Mesenchymal stem cell (in vitro differentiated cells and primary cell): ENCODE measurements at regions not wholly inside any gene's neighbourhood (a gene's known extent, or its start where the extent isn't known, plus 50 kb on each side); places are given as distances from the start of the nearest gene placed in this dataset.

Experiments used
- DNase-seq: peaks from one replicate; pipeline ENCODE4 v3.0.0-alpha.2; 2013
- H2AFZ ChIP-seq: one replicate; pipeline ENCODE4 v1.6.1; 2013; ENCODE audit warnings: low read depth, mild to moderate bottlenecking, control low read depth, inconsistent platforms, low read length, moderate library complexity
- H2AK5ac ChIP-seq: 2 replicates; pipeline ENCODE4 v1.6.1; 2013; ENCODE audit warnings: low read length, moderate library complexity, mild to moderate bottlenecking, inconsistent platforms; ENCODE audit not compliant: severe bottlenecking
- H2BK120ac ChIP-seq: one replicate; pipeline ENCODE4 v1.6.1; 2013; ENCODE audit warnings: low read depth, mild to moderate bottlenecking, inconsistent platforms, low read length, moderate library complexity
- H2BK12ac ChIP-seq, 2 experiments: one replicate each; pipeline ENCODE4 v1.6.1; 2013; ENCODE audit warnings: inconsistent platforms in 2 of 2, low read length in 2 of 2, mild to moderate bottlenecking in 2 of 2, moderate library complexity in 2 of 2, control low read depth in 1 of 2
- H2BK15ac ChIP-seq: one replicate; pipeline ENCODE4 v1.6.1; 2013; ENCODE audit warnings: mild to moderate bottlenecking, low read depth, inconsistent platforms; ENCODE audit not compliant: poor library complexity, severe bottlenecking
- H2BK5ac ChIP-seq: 2 replicates; pipeline ENCODE4 v1.6.1; 2013; ENCODE audit warnings: low read depth, mild to moderate bottlenecking, low read length, control low read depth, inconsistent platforms; ENCODE audit not compliant: poor library complexity, severe bottlenecking
- H3K14ac ChIP-seq, 2 experiments: one replicate each; pipeline ENCODE4 v1.6.1; 2013; ENCODE audit warnings: inconsistent platforms in 2 of 2, low read length in 2 of 2, control low read depth in 1 of 2, mild to moderate bottlenecking in 1 of 2, moderate library complexity in 1 of 2
- H3K18ac ChIP-seq, 2 experiments: one replicate each; pipeline ENCODE4 v1.6.1; 2013; ENCODE audit warnings: inconsistent platforms in 2 of 2, low read length in 2 of 2, control low read depth in 1 of 2, low read depth in 1 of 2, mild to moderate bottlenecking in 1 of 2
- H3K23ac ChIP-seq, 2 experiments: one replicate each; pipeline ENCODE4 v1.6.1; 2013; ENCODE audit warnings: inconsistent platforms in 2 of 2, low read length in 2 of 2, mild to moderate bottlenecking in 2 of 2, moderate library complexity in 2 of 2, control low read depth in 1 of 2
- H3K27ac ChIP-seq: 2 replicates; pipeline ENCODE4 v1.5.1; 2013; ENCODE audit warnings: mild to moderate bottlenecking, moderate library complexity, low read length, control low read depth, inconsistent platforms; ENCODE audit not compliant: poor library complexity, severe bottlenecking
- H3K27me3 ChIP-seq, 2 experiments: 2 replicates each; pipeline versions ENCODE4 v1.6.1 to v1.7.0; 2013; ENCODE audit warnings: low read length in 2 of 2, mild to moderate bottlenecking in 2 of 2, moderate library complexity in 2 of 2, control low read depth in 1 of 2, inconsistent platforms in 1 of 2; ENCODE audit not compliant: control insufficient read depth in 1 of 2, insufficient read depth in 1 of 2
- H3K36me3 ChIP-seq, 2 experiments: 2 replicates each; pipeline versions ENCODE4 v1.6.1 to v1.7.0; 2013; ENCODE audit warnings: low read length in 2 of 2, control low read depth in 1 of 2, inconsistent platforms in 1 of 2, low read depth in 1 of 2, mild to moderate bottlenecking in 1 of 2; ENCODE audit not compliant: insufficient read depth in 2 of 2, control insufficient read depth in 1 of 2
- H3K4ac ChIP-seq, 2 experiments: one replicate each; pipeline ENCODE4 v1.6.1; 2013; ENCODE audit warnings: inconsistent platforms in 2 of 2, low read length in 2 of 2, mild to moderate bottlenecking in 2 of 2, moderate library complexity in 2 of 2, control low read depth in 1 of 2, low read depth in 1 of 2
- H3K4me1 ChIP-seq: 2 replicates; pipeline ENCODE4 v1.6.1; 2013; ENCODE audit warnings: low read depth, low read length, control low read depth; ENCODE audit not compliant: control insufficient read depth, insufficient read depth
- H3K4me2 ChIP-seq: 2 replicates; pipeline ENCODE4 v1.6.1; 2013; ENCODE audit warnings: low read length, mild to moderate bottlenecking, inconsistent platforms; ENCODE audit not compliant: poor library complexity, severe bottlenecking
- H3K4me3 ChIP-seq, 2 experiments: 2 replicates each; pipeline versions ENCODE4 v1.5.1 to v1.7.0; 2013; ENCODE audit warnings: low read length in 2 of 2, mild to moderate bottlenecking in 2 of 2, control low read depth in 1 of 2, low read depth in 1 of 2; ENCODE audit not compliant: insufficient read depth in 1 of 2
- H3K79me1 ChIP-seq: replicated peaks from 2 replicates; pipeline ENCODE4 v1.6.1; 2013; ENCODE audit warnings: mild to moderate bottlenecking, control low read depth, low read length, inconsistent platforms; ENCODE audit not compliant: poor library complexity, severe bottlenecking
- H3K9ac ChIP-seq: 2 replicates; pipeline ENCODE4 v1.7.0; 2013; ENCODE audit warnings: mild to moderate bottlenecking, low read length, moderate library complexity
- H3K9me3 ChIP-seq: 2 replicates; pipeline ENCODE4 v1.7.0; 2013; ENCODE audit warnings: mild to moderate bottlenecking, low read length; ENCODE audit not compliant: control insufficient read depth
- H4K8ac ChIP-seq: one replicate; pipeline ENCODE4 v1.6.1; 2013; ENCODE audit warnings: inconsistent platforms, mild to moderate bottlenecking, low read length, moderate library complexity
- H4K91ac ChIP-seq: one replicate; pipeline ENCODE4 v1.6.1; 2013; ENCODE audit warnings: mild to moderate bottlenecking, low read length, inconsistent platforms
- WGBS: methylation state at CpG from one replicate; pipeline ENCODE4 v1.1.7; 2013; ENCODE audit warnings: mixed read lengths; 5-methylcytosine and 5-hydroxymethylcytosine counted together

- Histone ChIP-seq H3K14ac (no peak overlapping the region), H3K79me1 (no peaks in the 10 kb centered on the region), H2BK15ac (no peak overlapping the region), H3K4me2 (no peak overlapping the region), H2BK5ac (no peak overlapping the region), H2AFZ (no peak overlapping the region), H2BK120ac (no peak overlapping the region), H2AK5ac (no peak overlapping the region), H3K4me3 (no peak overlapping the region), H3K36me3 (no peaks in the 10 kb centered on the region), H3K9ac (peak overlapping the region; percentile 2), H3K18ac (no peak overlapping the region), H3K27me3 (no peaks in the 10 kb centered on the region), H3K4ac (no peak overlapping the region), H4K91ac (no peak overlapping the region), H3K27ac (no peak overlapping the region), H3K23ac (no peak overlapping the region), H4K8ac (no peak overlapping the region), H2BK12ac (no peak overlapping the region), H3K9me3 (no peaks in the 10 kb centered on the region), H3K4me1 (no peaks in the 10 kb centered on the region)
- WGBS = 58% methylated on average over 3 of the region's 3 CpGs
- DNase-seq = peak; percentile 50
These were observed 151.7 kb upstream of the MOCS2 start for GRCh38 chr5:53261245-53261644.

GRCh38 chr5:53262348-53262970 is 152.9 kb upstream of the MOCS2 start:
- Histone ChIP-seq H4K8ac (no peak overlapping the region), H3K4ac (no peak overlapping the region), H2BK15ac (no peak overlapping the region), H3K27me3 (no peaks in the 10 kb centered on the region), H4K91ac (no peak overlapping the region), H3K79me1 (no peaks in the 10 kb centered on the region), H3K4me2 (no peak overlapping the region), H2BK120ac (no peak overlapping the region), H2AFZ (no peak overlapping the region), H3K23ac (no peak overlapping the region), H2AK5ac (no peak overlapping the region), H3K4me3 (no peak overlapping the region), H3K9ac (peak overlapping the region; percentile 12), H3K36me3 (no peaks in the 10 kb centered on the region), H3K14ac (no peak overlapping the region), H3K4me1 (no peaks in the 10 kb centered on the region), H2BK12ac (no peak overlapping the region), H3K18ac (no peak overlapping the region), H3K9me3 (no peaks in the 10 kb centered on the region), H2BK5ac (no peak overlapping the region), H3K27ac (no peak overlapping the region)
- DNase-seq = peak; percentile 56
- WGBS = 79% methylated on average over 2 of the region's 4 CpGs

- Histone ChIP-seq H3K14ac (no peak overlapping the region), H3K4me2 (no peak overlapping the region), H3K36me3 (no peaks in the 10 kb centered on the region), H3K27me3 (no peaks in the 10 kb centered on the region), H3K18ac (no peak overlapping the region), H3K4ac (no peak overlapping the region), H3K9ac (no peak overlapping the region), H3K79me1 (no peaks in the 10 kb centered on the region), H2AFZ (no peak overlapping the region), H3K4me3 (no peak overlapping the region), H2BK120ac (no peak overlapping the region), H2BK15ac (no peak overlapping the region), H3K27ac (no peak overlapping the region), H2BK5ac (no peak overlapping the region), H3K23ac (no peak overlapping the region), H2AK5ac (no peak overlapping the region), H4K91ac (no peak overlapping the region), H4K8ac (no peak overlapping the region), H2BK12ac (no peak overlapping the region), H3K4me1 (no peaks in the 10 kb centered on the region), H3K9me3 (peaks cover 3% of the 10 kb centered on the region)
- DNase-seq = no peak
- 97% methylated on average over 1 of the region's 1 CpG for WGBS
These were observed 153.6 kb upstream of the MOCS2 start for GRCh38 chr5:53263151-53263550.

GRCh38 chr5:53265043-53265442 is 155.5 kb upstream of the MOCS2 start:
- no peaks in the 10 kb centered on the region for H3K36me3 ChIP-seq
- H2BK120ac ChIP-seq = no peak overlapping the region
- H4K8ac ChIP-seq = no peak overlapping the region
- no peak for DNase-seq
- peaks cover 4% of the 10 kb centered on the region for H3K9me3 ChIP-seq
- H3K4ac ChIP-seq = no peak overlapping the region
- H3K14ac ChIP-seq = no peak overlapping the region
- no peaks in the 10 kb centered on the region for H3K27me3 ChIP-seq
- H3K4me1 ChIP-seq = no peaks in the 10 kb centered on the region
- no peak overlapping the region for H2BK15ac ChIP-seq
- no peak overlapping the region for H3K27ac ChIP-seq
- no peak overlapping the region for H2AK5ac ChIP-seq
- 61% methylated on average over 2 of the region's 2 CpGs for WGBS
- no peak overlapping the region for H3K23ac ChIP-seq
- H2BK5ac ChIP-seq = no peak overlapping the region
- no peak overlapping the region for H3K4me2 ChIP-seq
- H3K4me3 ChIP-seq = no peak overlapping the region
- no peak overlapping the region for H2BK12ac ChIP-seq
- H4K91ac ChIP-seq = no peak overlapping the region
- H3K79me1 ChIP-seq = no peaks in the 10 kb centered on the region
- no peak overlapping the region for H3K18ac ChIP-seq
- H3K9ac ChIP-seq = no peak overlapping the region
- no peak overlapping the region for H2AFZ ChIP-seq
